ENCODE measurements at regions not wholly inside any gene's neighbourhood (a gene's known extent, or its start where the extent isn't known, plus 50 kb on each side); places are given as distances from the start of the nearest gene placed in this dataset.

DNA sequence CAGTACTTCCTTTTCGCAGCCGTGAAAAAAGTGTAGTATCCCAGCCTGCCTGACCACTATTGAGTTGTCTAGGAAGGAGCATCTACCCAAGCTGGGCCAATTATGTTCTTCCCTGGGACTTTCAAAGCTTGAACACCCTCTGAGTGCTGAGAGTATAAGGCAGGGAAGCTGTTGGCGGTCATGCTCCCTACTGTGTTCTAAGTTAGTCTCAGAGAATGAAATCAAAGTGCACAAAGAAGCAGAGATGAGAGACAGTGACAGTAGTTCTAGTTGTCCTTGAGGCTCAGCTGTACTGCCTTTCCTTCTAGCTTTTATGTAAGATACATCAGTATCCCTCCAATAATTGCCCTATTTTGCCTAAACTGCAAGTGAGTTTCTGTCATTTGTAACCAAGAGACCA is 427.1 kb upstream of the SEL1L start:
- no peak for DNase-seq (ENCODE audit: low read depth, low spot score)
- Histone ChIP-seq H3K9me3 (ENCODE audit: control insufficient read depth, insufficient read depth, low read length) (peaks cover 12% of the 10 kb centered on the region; the same call in 1 of the 2 replicates), H3K27ac (ENCODE audit: low read depth, low read length) (no peak overlapping the region), H3K27me3 (ENCODE audit: control insufficient read depth, insufficient read depth, low read length) (no peaks in the 10 kb centered on the region), H3K4me3 (ENCODE audit: low read depth, low read length) (no peak overlapping the region)
- TF ChIP-seq, protein P1, sequence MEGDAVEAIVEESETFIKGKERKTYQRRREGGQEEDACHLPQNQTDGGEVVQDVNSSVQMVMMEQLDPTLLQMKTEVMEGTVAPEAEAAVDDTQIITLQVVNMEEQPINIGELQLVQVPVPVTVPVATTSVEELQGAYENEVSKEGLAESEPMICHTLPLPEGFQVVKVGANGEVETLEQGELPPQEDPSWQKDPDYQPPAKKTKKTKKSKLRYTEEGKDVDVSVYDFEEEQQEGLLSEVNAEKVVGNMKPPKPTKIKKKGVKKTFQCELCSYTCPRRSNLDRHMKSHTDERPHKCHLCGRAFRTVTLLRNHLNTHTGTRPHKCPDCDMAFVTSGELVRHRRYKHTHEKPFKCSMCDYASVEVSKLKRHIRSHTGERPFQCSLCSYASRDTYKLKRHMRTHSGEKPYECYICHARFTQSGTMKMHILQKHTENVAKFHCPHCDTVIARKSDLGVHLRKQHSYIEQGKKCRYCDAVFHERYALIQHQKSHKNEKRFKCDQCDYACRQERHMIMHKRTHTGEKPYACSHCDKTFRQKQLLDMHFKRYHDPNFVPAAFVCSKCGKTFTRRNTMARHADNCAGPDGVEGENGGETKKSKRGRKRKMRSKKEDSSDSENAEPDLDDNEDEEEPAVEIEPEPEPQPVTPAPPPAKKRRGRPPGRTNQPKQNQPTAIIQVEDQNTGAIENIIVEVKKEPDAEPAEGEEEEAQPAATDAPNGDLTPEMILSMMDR (IDR thresholded peaks at IDR 0.05; ENCODE audit: low read depth, low read length): no peak
- CTCF ChIA-PET: no interaction called here
- POLR2A ChIA-PET: no interaction called here

DNA sequence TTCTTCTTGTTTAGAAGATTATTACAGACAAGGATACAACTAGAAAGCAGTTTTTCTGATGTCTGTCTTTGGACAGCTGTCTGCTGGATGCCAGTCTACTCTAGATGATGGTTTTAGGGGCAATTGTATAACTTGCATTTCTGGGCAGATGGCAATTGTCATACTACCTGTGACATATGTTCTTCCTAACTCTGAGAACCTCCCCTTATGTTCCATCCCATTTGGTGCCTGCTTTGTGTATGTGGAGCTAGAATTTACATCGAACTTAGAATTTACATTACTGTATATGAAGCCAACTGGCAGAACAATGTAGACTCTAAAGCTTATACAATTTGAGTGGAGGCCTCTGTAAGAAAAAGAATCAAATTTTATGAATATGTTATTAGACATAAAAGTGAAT is 430.2 kb upstream of the SEL1L start:
- Histone ChIP-seq H3K9me3 (ENCODE audit: control insufficient read depth, insufficient read depth, low read length) (peaks cover 16% of the 10 kb centered on the region; the same call in 1 of the 2 replicates), H3K27ac (ENCODE audit: low read depth, low read length) (no peak overlapping the region), H3K27me3 (ENCODE audit: control insufficient read depth, insufficient read depth, low read length) (no peaks in the 10 kb centered on the region), H3K4me3 (ENCODE audit: low read depth, low read length) (no peak overlapping the region)
- ChIA-PET CTCF (no interaction called here), POLR2A (no interaction called here)
- TF ChIP-seq, protein P1 (IDR thresholded peaks at IDR 0.05; ENCODE audit: low read depth, low read length): no peak
- DNase-seq (ENCODE audit: low read depth, low spot score): no peak

DNA sequence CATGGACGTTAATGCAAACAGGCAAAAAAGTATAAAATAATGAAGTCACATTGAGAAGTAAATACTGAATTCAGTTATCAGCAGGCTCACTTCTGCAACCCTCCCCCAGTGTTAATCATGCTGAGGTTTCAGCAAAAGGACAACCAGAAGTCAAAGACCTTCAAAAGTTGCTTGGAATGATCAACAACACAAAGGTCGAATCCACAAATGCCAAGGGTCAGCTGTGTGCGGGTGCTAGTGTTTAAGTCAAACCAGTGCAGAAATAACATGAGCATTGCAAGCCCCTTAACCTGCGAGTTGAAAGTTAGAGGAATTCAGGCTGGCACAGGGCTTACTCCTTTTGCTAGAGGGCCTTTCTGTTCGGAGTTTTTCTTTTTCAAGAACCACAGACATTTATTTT is 436.7 kb upstream of the SEL1L start:
- Histone ChIP-seq H3K4me3 (ENCODE audit: low read depth, low read length) (no peak overlapping the region), H3K27me3 (ENCODE audit: control insufficient read depth, insufficient read depth, low read length) (no peaks in the 10 kb centered on the region), H3K9me3 (ENCODE audit: control insufficient read depth, insufficient read depth, low read length) (peaks cover 4% of the 10 kb centered on the region; the same call in 1 of the 2 replicates), H3K27ac (ENCODE audit: low read depth, low read length) (no peak overlapping the region)
- DNase-seq (ENCODE audit: low read depth, low spot score): no peak
- TF ChIP-seq, protein P1 (IDR thresholded peaks at IDR 0.05; ENCODE audit: low read depth, low read length): no peak
- ChIA-PET CTCF (no interaction called here), POLR2A (no interaction called here)

DNA sequence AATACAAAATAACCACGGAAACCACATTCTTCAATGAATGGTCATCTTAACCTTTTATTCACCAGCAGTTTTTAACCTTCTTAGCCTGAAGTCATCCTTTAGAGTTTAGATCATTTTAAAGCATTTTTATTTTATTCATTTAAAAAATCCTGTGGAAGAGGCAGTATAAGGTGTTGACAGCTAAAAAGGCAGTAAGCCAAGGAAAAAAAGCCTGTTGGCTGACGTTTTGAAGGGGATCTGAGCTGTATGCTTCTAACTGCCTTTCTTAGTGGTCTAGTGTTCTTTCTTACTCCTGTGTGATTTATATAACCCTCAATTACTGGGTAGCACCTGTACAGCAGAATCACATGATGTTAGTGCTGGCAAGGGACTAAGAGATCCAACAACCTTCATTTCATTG is 438.3 kb upstream of the SEL1L start:
- ChIA-PET CTCF (no interaction called here), POLR2A (no interaction called here)
- Histone ChIP-seq H3K4me3 (ENCODE audit: low read depth, low read length) (no peak overlapping the region), H3K27me3 (ENCODE audit: control insufficient read depth, insufficient read depth, low read length) (no peaks in the 10 kb centered on the region), H3K9me3 (ENCODE audit: control insufficient read depth, insufficient read depth, low read length) (no peaks in the 10 kb centered on the region; the same call in 1 of the 2 replicates), H3K27ac (ENCODE audit: low read depth, low read length) (no peak overlapping the region)
- DNase-seq (ENCODE audit: low read depth, low spot score): no peak
- TF ChIP-seq, protein P1 (IDR thresholded peaks at IDR 0.05; ENCODE audit: low read depth, low read length): no peak

DNA sequence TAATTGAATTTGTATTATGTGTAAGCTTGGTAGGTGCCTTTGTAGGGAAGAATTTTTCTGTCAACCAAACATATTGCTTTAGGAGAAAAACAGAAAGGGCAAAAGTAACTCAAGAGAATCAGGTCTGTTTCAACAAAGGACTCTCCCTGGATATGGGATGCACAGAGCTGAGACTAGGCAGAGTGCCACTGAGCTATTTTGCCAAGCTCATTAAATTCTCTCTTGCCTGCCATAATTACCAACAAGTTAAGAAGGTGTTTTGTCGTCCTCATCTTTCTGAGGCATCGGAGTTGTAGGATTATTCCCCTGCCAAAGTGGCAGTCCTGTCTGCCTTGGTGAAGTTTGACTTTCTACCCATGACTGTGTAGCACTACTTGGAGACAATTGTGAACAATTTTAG is 438.9 kb upstream of the SEL1L start:
- Histone ChIP-seq H3K4me3 (ENCODE audit: low read depth, low read length) (no peak overlapping the region), H3K27me3 (ENCODE audit: control insufficient read depth, insufficient read depth, low read length) (no peaks in the 10 kb centered on the region), H3K27ac (ENCODE audit: low read depth, low read length) (no peak overlapping the region), H3K9me3 (ENCODE audit: control insufficient read depth, insufficient read depth, low read length) (no peaks in the 10 kb centered on the region; the same call in 1 of the 2 replicates)
- CTCF ChIA-PET: no interaction called here
- POLR2A ChIA-PET: no interaction called here
- DNase-seq (ENCODE audit: low read depth, low spot score): no peak
- TF ChIP-seq, protein P1 (IDR thresholded peaks at IDR 0.05; ENCODE audit: low read depth, low read length): no peak
